Tibial nerve (tissue), 3 donors: ENCODE measurements at regions not wholly inside any gene's neighbourhood (a gene's known extent, or its start where the extent isn't known, plus 50 kb on each side); places are given as distances from the start of the nearest gene placed in this dataset.

Experiments
- POLR2A ChIP-seq, 2 donors: fragments of 450-650 bp; IDR thresholded peaks; one replicate each; pipeline ENCODE4 v1.6.1; 2017; ENCODE audit warnings: antibody characterized with exemption in 2 of 2, mild to moderate bottlenecking in 2 of 2, moderate library complexity in 2 of 2
- TF ChIP-seq, protein P1 (sequence below), 5 experiments: fragments of 200-600 bp in 3 of 5; fragments of 450-650 bp in 2 of 5; sonication (generic) in 3 of 5; IDR thresholded peaks; one replicate each; pipeline ENCODE4 v1.5.1; 2016 to 2019; ENCODE audit warnings: antibody characterized with exemption in 5 of 5, mild to moderate bottlenecking in 3 of 5, moderate library complexity in 2 of 5

DNA sequence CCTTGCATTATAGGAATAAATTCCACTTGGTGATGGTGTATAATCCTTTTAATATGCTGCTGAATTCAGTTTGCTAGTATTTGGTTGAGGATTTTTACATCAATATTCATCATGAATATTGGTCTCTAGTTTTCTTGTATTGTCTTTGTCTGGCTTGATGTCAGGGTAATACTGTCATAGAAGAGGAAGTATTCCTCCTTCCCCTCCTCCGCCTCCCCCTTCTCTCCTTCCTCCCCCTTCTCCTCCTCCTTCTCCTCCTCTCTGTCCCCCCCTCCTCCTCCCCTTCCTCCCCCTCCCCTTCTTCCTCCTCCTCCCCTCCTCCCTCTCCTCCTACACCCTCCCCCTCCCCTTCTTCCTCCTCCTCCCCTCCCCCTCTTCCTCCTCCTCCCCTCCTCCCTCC lies 65.8 kb downstream of the RGS12 start:
- TF ChIP-seq, protein P1, sequence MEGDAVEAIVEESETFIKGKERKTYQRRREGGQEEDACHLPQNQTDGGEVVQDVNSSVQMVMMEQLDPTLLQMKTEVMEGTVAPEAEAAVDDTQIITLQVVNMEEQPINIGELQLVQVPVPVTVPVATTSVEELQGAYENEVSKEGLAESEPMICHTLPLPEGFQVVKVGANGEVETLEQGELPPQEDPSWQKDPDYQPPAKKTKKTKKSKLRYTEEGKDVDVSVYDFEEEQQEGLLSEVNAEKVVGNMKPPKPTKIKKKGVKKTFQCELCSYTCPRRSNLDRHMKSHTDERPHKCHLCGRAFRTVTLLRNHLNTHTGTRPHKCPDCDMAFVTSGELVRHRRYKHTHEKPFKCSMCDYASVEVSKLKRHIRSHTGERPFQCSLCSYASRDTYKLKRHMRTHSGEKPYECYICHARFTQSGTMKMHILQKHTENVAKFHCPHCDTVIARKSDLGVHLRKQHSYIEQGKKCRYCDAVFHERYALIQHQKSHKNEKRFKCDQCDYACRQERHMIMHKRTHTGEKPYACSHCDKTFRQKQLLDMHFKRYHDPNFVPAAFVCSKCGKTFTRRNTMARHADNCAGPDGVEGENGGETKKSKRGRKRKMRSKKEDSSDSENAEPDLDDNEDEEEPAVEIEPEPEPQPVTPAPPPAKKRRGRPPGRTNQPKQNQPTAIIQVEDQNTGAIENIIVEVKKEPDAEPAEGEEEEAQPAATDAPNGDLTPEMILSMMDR (IDR thresholded peaks at IDR 0.05) = no peak
- no peak for TF ChIP-seq POLR2A (IDR thresholded peaks at IDR 0.05)
